H1 (cell line): ENCODE measurements at regions not wholly inside any gene's neighbourhood (a gene's known extent, or its start where the extent isn't known, plus 50 kb on each side); places are given as distances from the start of the nearest gene placed in this dataset.

Experiments
- BRCA1 ChIP-seq: IDR thresholded peaks from 2 replicates; pipeline ENCODE4 v1.6.1; 2012; ENCODE audit warnings: low read depth, low read length, improper control_type of control experiment
- CBX5 ChIP-seq: fragments of 300-800, 300-1000 bp; sonication (generic); IDR thresholded peaks from 2 replicates; pipeline ENCODE4 v1.7.1; 2016; ENCODE audit warnings: antibody characterized with exemption, low read length, low read depth
- CEBPB ChIP-seq: IDR thresholded peaks from 2 replicates; pipeline ENCODE4 v1.6.1; 2012; ENCODE audit warnings: low read depth, low read length
- CTBP2 ChIP-seq: IDR thresholded peaks from 2 replicates; pipeline ENCODE4 v1.7.0; 2011; ENCODE audit warnings: borderline replicate concordance, mild to moderate bottlenecking, moderate library complexity, mixed read lengths, low read length; ENCODE audit not compliant: insufficient read depth, insufficient read length
- EGR1 ChIP-seq: IDR thresholded peaks from 2 replicates; pipeline ENCODE4 v1.6.1; 2011; ENCODE audit warnings: low read depth, low read length, borderline replicate concordance
- GTF2F1 ChIP-seq: IDR thresholded peaks from 2 replicates; pipeline ENCODE4 v1.6.1; 2012; ENCODE audit warnings: low read depth, low read length, improper control_type of control experiment, borderline replicate concordance
- RFX5 ChIP-seq: IDR thresholded peaks from 2 replicates; pipeline ENCODE4 v1.6.1; 2011; ENCODE audit warnings: low read depth, low read length, improper control_type of control experiment, borderline replicate concordance
- SP2 ChIP-seq: IDR thresholded peaks from 2 replicates; pipeline ENCODE4 v1.6.1; 2012; ENCODE audit warnings: mild to moderate bottlenecking, low read length, inconsistent platforms
- TCF12 ChIP-seq: IDR thresholded peaks from 2 replicates; pipeline ENCODE4 v1.6.1; 2011; ENCODE audit warnings: low read depth, mild to moderate bottlenecking, low read length
- TF ChIP-seq, protein P1 (sequence below): fragments of 300-600 bp; sonication (generic); IDR thresholded peaks from 2 replicates; pipeline ENCODE4 v1.7.1; 2012; ENCODE audit warnings: low read length, moderate library complexity, mild to moderate bottlenecking, inconsistent platforms; ENCODE audit not compliant: insufficient replicate concordance
- TF ChIP-seq, protein P2 (sequence below): IDR thresholded peaks from 2 replicates; pipeline ENCODE4 v1.6.1; 2012; ENCODE audit warnings: inconsistent platforms

DNA sequence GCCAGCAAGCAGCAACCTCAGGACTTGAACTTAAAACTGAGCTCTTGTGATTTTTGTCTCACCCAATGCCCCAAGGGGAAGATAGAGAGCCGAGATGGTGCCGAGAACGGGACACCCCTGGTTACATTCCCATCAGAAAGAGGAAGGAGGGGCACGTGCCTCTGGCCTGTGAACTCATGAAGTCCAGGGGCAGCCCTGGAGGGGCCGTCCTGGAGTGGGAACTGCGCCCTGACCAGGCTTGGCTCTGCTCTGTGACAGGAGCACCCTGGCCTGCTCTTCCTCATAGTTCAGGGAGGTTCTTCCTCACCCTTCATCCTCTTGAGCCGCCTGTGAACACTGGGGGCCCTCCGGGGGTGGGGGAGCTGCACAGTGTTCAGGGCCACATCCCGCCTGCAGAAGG lies 130.3 kb upstream of the FOXF1 start (continued):
- TF ChIP-seq, protein P1, sequence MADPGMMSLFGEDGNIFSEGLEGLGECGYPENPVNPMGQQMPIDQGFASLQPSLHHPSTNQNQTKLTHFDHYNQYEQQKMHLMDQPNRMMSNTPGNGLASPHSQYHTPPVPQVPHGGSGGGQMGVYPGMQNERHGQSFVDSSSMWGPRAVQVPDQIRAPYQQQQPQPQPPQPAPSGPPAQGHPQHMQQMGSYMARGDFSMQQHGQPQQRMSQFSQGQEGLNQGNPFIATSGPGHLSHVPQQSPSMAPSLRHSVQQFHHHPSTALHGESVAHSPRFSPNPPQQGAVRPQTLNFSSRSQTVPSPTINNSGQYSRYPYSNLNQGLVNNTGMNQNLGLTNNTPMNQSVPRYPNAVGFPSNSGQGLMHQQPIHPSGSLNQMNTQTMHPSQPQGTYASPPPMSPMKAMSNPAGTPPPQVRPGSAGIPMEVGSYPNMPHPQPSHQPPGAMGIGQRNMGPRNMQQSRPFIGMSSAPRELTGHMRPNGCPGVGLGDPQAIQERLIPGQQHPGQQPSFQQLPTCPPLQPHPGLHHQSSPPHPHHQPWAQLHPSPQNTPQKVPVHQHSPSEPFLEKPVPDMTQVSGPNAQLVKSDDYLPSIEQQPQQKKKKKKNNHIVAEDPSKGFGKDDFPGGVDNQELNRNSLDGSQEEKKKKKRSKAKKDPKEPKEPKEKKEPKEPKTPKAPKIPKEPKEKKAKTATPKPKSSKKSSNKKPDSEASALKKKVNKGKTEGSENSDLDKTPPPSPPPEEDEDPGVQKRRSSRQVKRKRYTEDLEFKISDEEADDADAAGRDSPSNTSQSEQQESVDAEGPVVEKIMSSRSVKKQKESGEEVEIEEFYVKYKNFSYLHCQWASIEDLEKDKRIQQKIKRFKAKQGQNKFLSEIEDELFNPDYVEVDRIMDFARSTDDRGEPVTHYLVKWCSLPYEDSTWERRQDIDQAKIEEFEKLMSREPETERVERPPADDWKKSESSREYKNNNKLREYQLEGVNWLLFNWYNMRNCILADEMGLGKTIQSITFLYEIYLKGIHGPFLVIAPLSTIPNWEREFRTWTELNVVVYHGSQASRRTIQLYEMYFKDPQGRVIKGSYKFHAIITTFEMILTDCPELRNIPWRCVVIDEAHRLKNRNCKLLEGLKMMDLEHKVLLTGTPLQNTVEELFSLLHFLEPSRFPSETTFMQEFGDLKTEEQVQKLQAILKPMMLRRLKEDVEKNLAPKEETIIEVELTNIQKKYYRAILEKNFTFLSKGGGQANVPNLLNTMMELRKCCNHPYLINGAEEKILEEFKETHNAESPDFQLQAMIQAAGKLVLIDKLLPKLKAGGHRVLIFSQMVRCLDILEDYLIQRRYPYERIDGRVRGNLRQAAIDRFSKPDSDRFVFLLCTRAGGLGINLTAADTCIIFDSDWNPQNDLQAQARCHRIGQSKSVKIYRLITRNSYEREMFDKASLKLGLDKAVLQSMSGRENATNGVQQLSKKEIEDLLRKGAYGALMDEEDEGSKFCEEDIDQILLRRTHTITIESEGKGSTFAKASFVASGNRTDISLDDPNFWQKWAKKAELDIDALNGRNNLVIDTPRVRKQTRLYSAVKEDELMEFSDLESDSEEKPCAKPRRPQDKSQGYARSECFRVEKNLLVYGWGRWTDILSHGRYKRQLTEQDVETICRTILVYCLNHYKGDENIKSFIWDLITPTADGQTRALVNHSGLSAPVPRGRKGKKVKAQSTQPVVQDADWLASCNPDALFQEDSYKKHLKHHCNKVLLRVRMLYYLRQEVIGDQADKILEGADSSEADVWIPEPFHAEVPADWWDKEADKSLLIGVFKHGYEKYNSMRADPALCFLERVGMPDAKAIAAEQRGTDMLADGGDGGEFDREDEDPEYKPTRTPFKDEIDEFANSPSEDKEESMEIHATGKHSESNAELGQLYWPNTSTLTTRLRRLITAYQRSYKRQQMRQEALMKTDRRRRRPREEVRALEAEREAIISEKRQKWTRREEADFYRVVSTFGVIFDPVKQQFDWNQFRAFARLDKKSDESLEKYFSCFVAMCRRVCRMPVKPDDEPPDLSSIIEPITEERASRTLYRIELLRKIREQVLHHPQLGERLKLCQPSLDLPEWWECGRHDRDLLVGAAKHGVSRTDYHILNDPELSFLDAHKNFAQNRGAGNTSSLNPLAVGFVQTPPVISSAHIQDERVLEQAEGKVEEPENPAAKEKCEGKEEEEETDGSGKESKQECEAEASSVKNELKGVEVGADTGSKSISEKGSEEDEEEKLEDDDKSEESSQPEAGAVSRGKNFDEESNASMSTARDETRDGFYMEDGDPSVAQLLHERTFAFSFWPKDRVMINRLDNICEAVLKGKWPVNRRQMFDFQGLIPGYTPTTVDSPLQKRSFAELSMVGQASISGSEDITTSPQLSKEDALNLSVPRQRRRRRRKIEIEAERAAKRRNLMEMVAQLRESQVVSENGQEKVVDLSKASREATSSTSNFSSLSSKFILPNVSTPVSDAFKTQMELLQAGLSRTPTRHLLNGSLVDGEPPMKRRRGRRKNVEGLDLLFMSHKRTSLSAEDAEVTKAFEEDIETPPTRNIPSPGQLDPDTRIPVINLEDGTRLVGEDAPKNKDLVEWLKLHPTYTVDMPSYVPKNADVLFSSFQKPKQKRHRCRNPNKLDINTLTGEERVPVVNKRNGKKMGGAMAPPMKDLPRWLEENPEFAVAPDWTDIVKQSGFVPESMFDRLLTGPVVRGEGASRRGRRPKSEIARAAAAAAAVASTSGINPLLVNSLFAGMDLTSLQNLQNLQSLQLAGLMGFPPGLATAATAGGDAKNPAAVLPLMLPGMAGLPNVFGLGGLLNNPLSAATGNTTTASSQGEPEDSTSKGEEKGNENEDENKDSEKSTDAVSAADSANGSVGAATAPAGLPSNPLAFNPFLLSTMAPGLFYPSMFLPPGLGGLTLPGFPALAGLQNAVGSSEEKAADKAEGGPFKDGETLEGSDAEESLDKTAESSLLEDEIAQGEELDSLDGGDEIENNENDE: no peak
- TF ChIP-seq EGR1: no peak
- TF ChIP-seq, protein P2, sequence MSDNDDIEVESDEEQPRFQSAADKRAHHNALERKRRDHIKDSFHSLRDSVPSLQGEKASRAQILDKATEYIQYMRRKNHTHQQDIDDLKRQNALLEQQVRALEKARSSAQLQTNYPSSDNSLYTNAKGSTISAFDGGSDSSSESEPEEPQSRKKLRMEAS: no peak
- no peak for TF ChIP-seq CBX5
- no peak for TF ChIP-seq SP2
- TF ChIP-seq CEBPB: no peak
- no peak for TF ChIP-seq GTF2F1
- TF ChIP-seq CTBP2: no peak
- no peak for TF ChIP-seq RFX5
- no peak for TF ChIP-seq TCF12
- TF ChIP-seq BRCA1: no peak
